K562 (cell line): ENCODE measurements at regions not wholly inside any gene's neighbourhood (a gene's known extent, or its start where the extent isn't known, plus 50 kb on each side); places are given as distances from the start of the nearest gene placed in this dataset.

ENCODE experiments used
- ATAC-seq: fragments of 200-7000 bp; cut with Tn5 transposase; 3 replicates; pipeline ENCODE4 v1.9.1; 2020; ENCODE audit warnings: moderate library complexity
- BruUV-seq: library from RNA; stranded (reverse); fragments of 400-500 nt; replicated peaks from 2 replicates; lab custom pipeline; 2021; lab: Mats Ljungman, UMichigan
- CTCF ChIA-PET: fragments of 300-600 bp; formaldehyde crosslinking; extraction: SDS; loops from one replicate; lab custom pipeline; 2021; ENCODE audit warnings: low intra/inter-chr PET ratio; lab: Yijun Ruan, JAX
- POLR2A ChIA-PET: fragments of 300-600, 350-650 bp; sonication (Branson Sonifier 250); formaldehyde crosslinking; extraction: SDS; loops from one replicate; lab custom pipeline; 2021; ENCODE audit warnings: antibody characterized with exemption, inconsistent platforms; lab: Yijun Ruan, JAX
- DNase-seq, 4 experiments: peaks; one replicate each; pipeline versions ENCODE4 v3.0.0 to v3.0.0-alpha.2; 2011 to 2018; ENCODE audit warnings: low spot score in 3 of 4, mixed read lengths in 3 of 4; ENCODE audit errors: extremely low read depth in 1 of 4
- FAIRE-seq: peaks from 2 replicates; lab custom pipeline; 2011; peaks lifted over from hg19 to GRCh38; lab: Jason Lieb, UNC
- H2AFZ ChIP-seq: 2 replicates; pipeline ENCODE4 v1.6.0; 2011; ENCODE audit warnings: low read depth, low read length, control low read depth, inconsistent platforms
- H3K27ac ChIP-seq: fragments of 200-600 bp; 3 replicates; pipeline ENCODE4 v1.8.0; 2011; ENCODE audit warnings: low read depth, mild to moderate bottlenecking, control low read depth, inconsistent platforms, low read length, moderate library complexity, mixed read lengths; ENCODE audit errors: extremely low read depth
- H3K27me3 ChIP-seq, 2 experiments: fragments of 300-600 bp in 1 of 2; 2 replicates in 1 of 2; 3 replicates in 1 of 2; pipeline versions ENCODE4 v1.6.0 to v1.8.0; 2011; ENCODE audit warnings: inconsistent platforms in 2 of 2, low read length in 2 of 2, mild to moderate bottlenecking in 1 of 2, mixed read lengths in 1 of 2, moderate library complexity in 1 of 2; ENCODE audit not compliant: control insufficient read depth in 2 of 2, insufficient read depth in 2 of 2
- H3K36me3 ChIP-seq: fragments of 300-600 bp; 3 replicates; pipeline ENCODE4 v1.8.0; 2011; ENCODE audit warnings: mild to moderate bottlenecking, low read length, inconsistent platforms; ENCODE audit not compliant: control insufficient read depth, insufficient read depth
- H3K4me1 ChIP-seq, 2 experiments: fragments of 200-600 bp in 1 of 2; replicated peaks in 1 of 2; 2 replicates in 1 of 2; 3 replicates in 1 of 2; pipeline versions ENCODE4 v1.5.1 to v1.8.0; 2011; ENCODE audit warnings: inconsistent platforms in 2 of 2, low read length in 2 of 2, mild to moderate bottlenecking in 1 of 2, mixed read lengths in 1 of 2, moderate library complexity in 1 of 2; ENCODE audit not compliant: control insufficient read depth in 2 of 2, insufficient read depth in 2 of 2
- H3K4me2 ChIP-seq: 2 replicates; pipeline ENCODE4 v1.6.1; 2011; ENCODE audit warnings: low read length, control low read depth, inconsistent platforms, mixed read lengths; ENCODE audit not compliant: insufficient read depth
- H3K4me3 ChIP-seq: fragments of 200-600 bp; sonication (generic), shearing (Covaris generic); 2 replicates; pipeline ENCODE4 v1.5.1; 2016; ENCODE audit warnings: control low read depth, inconsistent platforms
- H3K79me2 ChIP-seq: fragments of 200-600 bp; 3 replicates; pipeline ENCODE4 v1.8.0; 2011; ENCODE audit warnings: low read length, inconsistent platforms; ENCODE audit not compliant: control insufficient read depth, insufficient read depth
- H3K9ac ChIP-seq, 2 experiments: 2 replicates each; pipeline versions ENCODE4 v1.6.0 to v1.6.1; 2011; ENCODE audit warnings: low read depth in 2 of 2, low read length in 2 of 2, control low read depth in 1 of 2, inconsistent platforms in 1 of 2, mild to moderate bottlenecking in 1 of 2, mixed read lengths in 1 of 2; ENCODE audit not compliant: insufficient read depth in 1 of 2
- H3K9me1 ChIP-seq: one replicate; pipeline ENCODE4 v1.6.0; 2011; ENCODE audit warnings: inconsistent platforms, mild to moderate bottlenecking, low read length, moderate library complexity; ENCODE audit not compliant: control insufficient read depth, insufficient read depth
- H3K9me3 ChIP-seq: replicated peaks from 2 replicates; pipeline ENCODE4 v1.5.1; 2011; ENCODE audit warnings: low read depth, low read length, inconsistent platforms; ENCODE audit not compliant: control insufficient read depth, insufficient read depth
- H4K20me1 ChIP-seq: replicated peaks from 2 replicates; pipeline ENCODE4 v1.6.1; 2011; ENCODE audit warnings: low read length, inconsistent platforms, mixed read lengths; ENCODE audit not compliant: control insufficient read depth, insufficient read depth
- CEBPB ChIP-seq: fragments of 450-650 bp; IDR thresholded peaks from 2 replicates; pipeline ENCODE4 v1.6.1; 2016; ENCODE audit warnings: missing genetic modification characterization, missing compliant biosample characterization
- CHCHD3 ChIP-seq: fragments of 250-450 bp; sonication (Bioruptor Pico); IDR thresholded peaks from 2 replicates; pipeline ENCODE4 v2.1.2; 2022; ENCODE audit warnings: mild to moderate bottlenecking
- CTBP1 ChIP-seq: fragments of 450-650 bp; IDR thresholded peaks from 2 replicates; pipeline ENCODE4 v1.6.1; 2016; ENCODE audit warnings: borderline replicate concordance
- CTCF ChIP-seq, 3 experiments: IDR thresholded peaks in 2 of 3; conservative IDR thresholded peaks in 1 of 3; 2 replicates each; pipeline ENCODE4 v1.5.1; 2011 to 2012; ENCODE audit warnings: low read length in 3 of 3, mild to moderate bottlenecking in 3 of 3, control low read depth in 2 of 3, improper control_type of control experiment in 1 of 3, inconsistent platforms in 1 of 3, low read depth in 1 of 3, mixed read lengths in 1 of 3, moderate library complexity in 1 of 3; ENCODE audit not compliant: insufficient read depth in 2 of 3
- DPF2 ChIP-seq: fragments of 450-650 bp; IDR thresholded peaks from 2 replicates; pipeline ENCODE4 v1.6.1; 2016
- HMG20A ChIP-seq: fragments of 450-650 bp; formaldehyde crosslinking; conservative IDR thresholded peaks from 2 replicates; pipeline ENCODE4 v1.4.0; 2020; ENCODE audit warnings: mild to moderate bottlenecking, mixed read lengths
- NONO ChIP-seq, 2 experiments: fragments of 200-400 bp in 1 of 2; fragments of 450-650 bp in 1 of 2; formaldehyde crosslinking in 1 of 2; IDR thresholded peaks; 2 replicates each; pipeline ENCODE4 v1.6.1; 2017; ENCODE audit warnings: low read depth in 2 of 2, mild to moderate bottlenecking in 2 of 2, moderate library complexity in 2 of 2, low read length in 1 of 2
- RAD21 ChIP-seq, 2 experiments: fragments of 250-450 bp in 1 of 2; fragments of 450-650 bp in 1 of 2; sonication (Bioruptor Pico) in 1 of 2; formaldehyde crosslinking in 1 of 2; IDR thresholded peaks in 1 of 2; conservative IDR thresholded peaks in 1 of 2; 2 replicates each; pipeline versions ENCODE4 v1.4.0 to v1.8.0; 2020 to 2022; ENCODE audit warnings: mild to moderate bottlenecking in 2 of 2, moderate library complexity in 1 of 2
- RNF219 ChIP-seq: fragments of 250-450 bp; sonication (Bioruptor Pico); IDR thresholded peaks from 2 replicates; pipeline ENCODE4 v1.5.0; 2022; ENCODE audit warnings: mild to moderate bottlenecking
- SRF ChIP-seq, 2 experiments: fragments of 250-450, 450-650 bp in 1 of 2; sonication (Bioruptor Pico) in 1 of 2; sonication (generic) in 1 of 2; formaldehyde crosslinking; IDR thresholded peaks; 2 replicates each; pipeline versions ENCODE4 v1.5.0 to v1.5.1; 2020 to 2022; ENCODE audit warnings: mild to moderate bottlenecking in 1 of 2, missing genetic modification reagents in 1 of 2
- XRCC3 ChIP-seq: fragments of 450-650 bp; IDR thresholded peaks from 2 replicates; pipeline ENCODE4 v1.6.1; 2017; ENCODE audit warnings: mild to moderate bottlenecking, moderate library complexity
- ZHX1 ChIP-seq: fragments of 150-350 bp; conservative IDR thresholded peaks from 2 replicates; pipeline ENCODE4 v1.6.1; 2014; ENCODE audit warnings: low read length
- ZNF133 ChIP-seq: fragments of 250-450 bp; sonication (Bioruptor Pico); IDR thresholded peaks from 2 replicates; pipeline ENCODE4 v1.4.0; 2020; ENCODE audit warnings: mild to moderate bottlenecking
- ZSCAN29 ChIP-seq: fragments of 450-650 bp; IDR thresholded peaks from 2 replicates; pipeline ENCODE4 v1.6.1; 2017
- WGBS: fragments of 100-300 bp; shearing (Covaris generic); methylation state at CpG from one replicate; pipeline ENCODE4 v1.1.6; 2016; ENCODE audit warnings: low coverage, mixed read lengths; ENCODE audit not compliant: insufficient coverage; ENCODE audit errors: missing lambda C conversion rate; 5-methylcytosine and 5-hydroxymethylcytosine counted together
- in situ Hi-C: fragments of 300-500 bp; cut with MboI; formaldehyde crosslinking; loops from 4 replicates; pipeline ENCODE4 v1.15.0; 2018; ENCODE audit warnings: inconsistent platforms, mixed read lengths
- intact Hi-C: fragments of 100-400 bp; cut with micrococcal nuclease; formaldehyde crosslinking; loops from 2 replicates; pipeline ENCODE4 v1.14.2; 2022

- no peak for TF ChIP-seq ZHX1
Observed at GRCh38 chr2:56743807-56744206, 560.0 kb downstream of the CCDC85A start (continued).

- WGBS, result 0% methylated on average over 2 of the region's 2 CpGs
- no peak for FAIRE-seq
- CTCF ChIA-PET, result no interaction called here
- no peak for ATAC-seq
- Histone ChIP-seq H3K36me3 (no peaks in the 10 kb centered on the region), H3K4me2 (no peak overlapping the region), H3K4me3 (no peak overlapping the region), H3K27me3 (no peaks in the 10 kb centered on the region), H3K9me1 (no peaks in the 10 kb centered on the region), H4K20me1 (no peaks in the 10 kb centered on the region), H3K9ac (no peak overlapping the region), H3K27ac (no peak overlapping the region), H2AFZ (no peak overlapping the region), H3K4me1 (no peaks in the 10 kb centered on the region), H3K9me3 (no peaks in the 10 kb centered on the region), H3K79me2 (no peaks in the 10 kb centered on the region)
- POLR2A ChIA-PET, result no interaction called here
- DNase-seq, result peak in 1 of 4 experiments; percentile 0
- BruUV-seq, result no TSS peak
- intact Hi-C loops, result loop anchor here (1.0 kb wide), 1 partner anchor 566 kb away; the partner anchor contains the start of gene CCDC85A
- in situ Hi-C loops, result loop anchor here (25.0 kb wide), 1 partner anchor 562 kb away; the partner anchor contains the start of gene CCDC85A
- peak in 1 of 3 experiments; percentile 38; a peak in 2 of 6 replicates for TF ChIP-seq CTCF (IDR thresholded peaks at IDR 0.05 in 2 of 3, conservative IDR thresholded peaks at IDR 0.05 in 1 of 3; ENCODE audit: insufficient read depth in 2 of 3, low read depth in 1 of 3, low read length in 3 of 3)
- no peak for TF ChIP-seq RNF219 (CRISPR knock-in tag)
- TF ChIP-seq CHCHD3, result no peak
- TF ChIP-seq RAD21 (CRISPR knock-in tag; conservative IDR thresholded peaks at IDR 0.05 in 1 of 2, IDR thresholded peaks at IDR 0.05 in 1 of 2), result peak; percentile 20 to 23; a peak in 2 of 4 replicates
- no peak for TF ChIP-seq ZNF133 (CRISPR knock-in tag)
- no peak for TF ChIP-seq NONO (IDR thresholded peaks at IDR 0.05; ENCODE audit: low read depth in 2 of 2, low read length in 1 of 2)
- no peak for TF ChIP-seq HMG20A (CRISPR knock-in tag)
- TF ChIP-seq CTBP1, result no peak
- TF ChIP-seq SRF (CRISPR knock-in tag; IDR thresholded peaks at IDR 0.05), result no peak
- no peak for TF ChIP-seq CEBPB (tag)
- TF ChIP-seq ZSCAN29, result no peak
- no peak for TF ChIP-seq XRCC3
- TF ChIP-seq DPF2, result no peak
Observed at GRCh38 chr2:56749152-56749752, 565.5 kb downstream of the CCDC85A start.
